Right ventricle myocardium superior (tissue), 1 donor: ENCODE measurements at regions not wholly inside any gene's neighbourhood (a gene's known extent, or its start where the extent isn't known, plus 50 kb on each side); places are given as distances from the start of the nearest gene placed in this dataset.
"Not testable (repeated sequence)": the region's sequence is repeated elsewhere in the genome, so short reads cannot be mapped to it uniquely, and the experiment has no call there.

ENCODE experiments used
- ATAC-seq: fragments of 200-7000 bp; cut with Tn5 transposase; one replicate; pipeline ENCODE4 v1.9.1; 2020; ENCODE audit warnings: mild to moderate bottlenecking; ENCODE audit not compliant: poor library complexity
- DNase-seq: peaks from one replicate; pipeline ENCODE4 v3.0.0-alpha.2; 2020
- intact Hi-C: fragments of 100-400 bp; cut with DNase I; formaldehyde crosslinking; loops from one replicate; pipeline ENCODE4 v1.11.2; 2022
- donor health status: DM: no; HTN: yes; CAD: no; lungs with severe emphysema.

GRCh38 chr6:68575765-68576439 is 59.2 kb upstream of the ADGRB3 start:
- intact Hi-C loops, result no loop called here
- DNase-seq, result no peak
- no peak for ATAC-seq

GRCh38 chr6:68572975-68573374 is 62.1 kb upstream of the ADGRB3 start:
- no peak for ATAC-seq
- DNase-seq, result no peak
- intact Hi-C loops, result no loop called here

- intact Hi-C loops, result no loop called here
- DNase-seq (no peak), ATAC-seq (no peak)
These were observed 62.6 kb upstream of the ADGRB3 start for GRCh38 chr6:68572525-68572924.

- DNase-seq, result no peak
- no peak for ATAC-seq
- intact Hi-C loops, result no loop called here
These were observed 75.4 kb upstream of the ADGRB3 start for GRCh38 chr6:68559716-68560115.

DNA sequence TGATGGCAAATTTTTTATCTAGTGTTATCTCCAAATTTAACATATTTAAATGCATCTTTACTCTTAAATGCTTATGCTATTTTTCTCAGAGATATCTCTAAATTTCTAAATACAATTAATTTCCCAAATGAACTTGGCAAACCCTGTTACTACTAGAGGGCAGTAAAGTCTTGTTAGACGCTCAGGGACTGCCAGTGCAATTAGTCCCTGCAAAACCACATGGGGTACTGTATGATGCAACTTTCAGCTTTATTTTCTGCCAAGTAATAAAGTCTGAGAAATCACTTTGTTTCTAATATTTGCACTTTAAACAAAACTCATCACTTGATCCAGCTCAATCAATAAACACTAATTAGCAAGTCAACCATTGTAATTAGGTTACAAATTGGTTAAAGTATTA is 76.0 kb upstream of the ADGRB3 start:
- intact Hi-C loops, result no loop called here
- ATAC-seq (no peak), DNase-seq (no peak)

DNA sequence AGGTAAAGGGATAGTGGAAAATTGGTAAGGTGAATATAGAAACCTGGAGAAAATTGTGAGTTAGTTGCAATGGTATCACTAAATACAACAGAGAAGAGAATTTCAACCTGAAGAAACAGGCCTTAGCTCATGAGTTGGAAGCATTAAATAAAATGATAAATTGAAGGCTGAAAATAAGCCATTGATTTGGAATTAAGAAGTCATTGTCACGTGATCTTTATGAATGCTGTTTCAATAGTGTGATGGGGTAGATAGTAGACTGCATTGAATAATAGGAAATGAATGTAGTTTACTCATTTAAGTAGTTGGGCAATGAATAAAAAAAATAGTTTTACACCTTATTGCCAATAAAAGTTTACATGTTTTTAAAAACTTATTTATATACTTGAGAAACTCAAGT is 88.5 kb upstream of the ADGRB3 start:
- intact Hi-C loops, result no loop called here
- DNase-seq, result no peak
- no peak for ATAC-seq

DNA sequence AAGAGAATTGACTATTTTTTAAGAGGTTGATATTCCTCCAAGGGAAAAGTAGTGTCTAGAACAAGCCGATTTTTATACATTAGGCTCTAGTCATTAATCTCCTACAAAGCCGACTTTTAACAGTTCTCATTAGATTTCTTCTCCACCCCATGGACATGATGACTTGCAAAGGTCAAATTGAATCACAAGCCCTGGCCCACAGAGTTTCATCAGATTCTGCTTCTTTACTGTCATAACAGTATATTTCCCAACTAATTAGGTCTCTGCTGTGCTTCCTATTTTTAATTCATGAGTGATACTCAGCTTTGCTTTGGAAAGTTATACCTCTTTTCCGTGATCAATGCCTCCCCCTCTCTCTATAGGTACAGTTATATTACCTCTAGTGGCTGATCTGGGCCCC is 90.6 kb upstream of the ADGRB3 start:
- ATAC-seq (no peak), DNase-seq (no peak)
- intact Hi-C loops, result no loop called here

GRCh38 chr6:68533339-68533795 is 101.7 kb upstream of the ADGRB3 start:
- ATAC-seq (no peak), DNase-seq (no peak)
- intact Hi-C loops, result no loop called here

- intact Hi-C loops, result no loop called here
- DNase-seq, result no peak
- no peak for ATAC-seq
These were observed 107.4 kb upstream of the ADGRB3 start for GRCh38 chr6:68527691-68528090.

DNA sequence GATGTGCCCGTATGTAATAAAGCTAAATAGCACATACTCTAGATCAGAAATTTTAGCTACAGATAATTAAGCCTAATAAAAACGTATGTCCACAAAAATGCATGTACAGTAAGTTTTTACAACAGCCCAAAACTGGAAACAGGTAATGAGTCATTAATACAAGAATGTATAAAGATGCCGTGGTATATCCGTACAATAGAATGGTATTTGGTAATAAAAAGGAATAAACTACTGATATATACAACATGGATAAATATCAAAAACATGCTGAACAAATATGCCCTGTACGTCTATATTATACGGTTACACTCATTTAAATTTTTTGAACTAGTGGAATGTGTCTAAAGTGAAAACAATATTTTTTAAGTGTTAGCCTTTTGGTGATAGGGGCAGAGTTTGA is 128.2 kb upstream of the ADGRB3 start:
- no peak for ATAC-seq
- DNase-seq, result no peak
- intact Hi-C loops, result no loop called here

GRCh38 chr6:68502946-68503345 is 132.1 kb upstream of the ADGRB3 start:
- intact Hi-C loops, result no loop called here
- ATAC-seq (no peak), DNase-seq (no peak)

DNA sequence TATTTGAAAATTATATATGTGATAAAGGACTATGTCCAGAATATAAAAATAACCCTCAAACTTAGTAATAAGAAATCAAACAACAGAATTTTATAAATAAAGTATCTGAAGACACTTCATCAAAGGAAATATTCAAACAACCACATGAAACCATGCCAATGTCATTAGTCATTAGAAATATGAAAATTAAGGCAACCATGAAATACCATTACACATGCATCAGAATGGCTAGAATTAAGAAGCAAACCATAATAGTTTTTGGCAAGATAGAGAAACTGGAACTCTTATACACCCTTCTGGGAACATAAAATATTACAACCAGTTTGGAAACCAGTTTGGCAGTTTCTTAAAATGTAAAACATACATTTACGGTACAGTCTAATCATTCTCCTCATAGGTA is 137.2 kb upstream of the ADGRB3 start:
- intact Hi-C loops, result no loop called here

GRCh38 chr6:68494880-68495279 is 140.2 kb upstream of the ADGRB3 start:
- DNase-seq, intact Hi-C loops, ATAC-seq: not testable (repeated sequence)

More for the DNA sequence above, 137.2 kb upstream of the ADGRB3 start:
- ATAC-seq, result no peak
- DNase-seq, result no peak

- intact Hi-C loops, result no loop called here
- no peak for DNase-seq
- ATAC-seq, result no peak
These were observed 158.5 kb upstream of the ADGRB3 start for GRCh38 chr6:68476611-68477010.

DNA sequence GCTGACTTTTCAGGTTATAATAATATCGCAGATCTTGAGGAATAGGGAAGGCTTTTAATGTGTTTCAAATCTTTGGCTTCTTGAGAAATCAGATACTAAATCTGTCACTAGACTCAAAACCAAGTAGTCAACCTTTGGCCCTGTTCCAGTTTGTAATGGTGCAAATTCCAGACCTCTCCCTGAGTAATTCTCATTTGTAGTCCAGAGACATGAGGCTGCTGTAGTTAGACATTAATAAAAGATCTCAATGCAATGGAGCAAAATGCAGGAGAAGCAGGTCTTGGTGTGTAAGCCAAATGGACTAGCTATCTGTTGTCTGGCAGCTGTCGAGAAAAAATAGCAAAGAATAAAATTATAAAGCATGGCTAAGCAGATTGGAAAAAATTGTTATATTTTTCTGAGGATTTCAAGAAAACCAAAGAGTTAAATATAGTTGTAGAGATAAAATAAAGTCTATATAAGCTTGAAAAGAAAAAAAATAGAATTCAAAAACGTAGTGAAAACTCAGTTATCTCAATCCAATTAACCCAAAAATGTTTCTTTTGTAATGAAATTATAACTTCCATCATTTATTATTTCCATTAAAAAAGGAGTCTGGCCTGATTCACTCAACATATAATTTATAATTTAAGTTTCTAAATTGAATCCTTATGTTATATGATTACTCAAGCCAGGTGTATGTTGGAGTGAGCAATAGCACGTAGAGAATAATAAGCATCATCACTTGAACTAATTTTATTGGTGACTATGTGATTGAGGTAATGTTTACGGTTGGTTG is 161.5 kb upstream of the ADGRB3 start:
- no peak for ATAC-seq
- DNase-seq, result no peak
- intact Hi-C loops, result no loop called here

DNA sequence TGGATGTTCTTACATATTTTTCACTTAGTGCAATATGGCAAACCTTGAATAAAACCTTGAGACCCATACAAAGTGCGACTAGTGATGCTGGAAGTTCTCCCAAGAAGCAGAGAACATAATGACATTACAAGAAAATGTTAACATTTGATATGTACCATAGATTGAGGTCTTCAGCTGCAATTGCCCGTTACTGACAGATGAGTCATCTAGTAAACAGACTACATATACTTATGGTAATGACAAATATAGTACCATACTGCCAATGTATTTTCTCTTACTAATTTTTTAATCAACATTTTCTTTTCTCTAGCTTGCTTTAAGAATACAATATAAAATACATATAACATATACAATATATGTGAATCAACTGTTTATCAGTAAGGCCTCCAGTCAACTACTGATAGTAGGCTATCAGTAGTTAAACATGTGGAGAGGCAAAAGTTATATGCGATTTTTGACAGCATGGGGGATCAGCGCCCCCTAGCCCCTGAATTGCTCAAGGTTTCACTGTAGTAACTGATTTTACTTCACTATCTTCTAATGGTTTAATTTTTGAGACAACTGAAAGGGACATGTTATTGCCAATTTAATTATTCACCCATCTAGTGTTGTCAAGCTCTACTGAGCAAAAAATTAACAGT is 166.7 kb upstream of the ADGRB3 start:
- intact Hi-C loops, result no loop called here
- ATAC-seq (no peak), DNase-seq (no peak)

DNA sequence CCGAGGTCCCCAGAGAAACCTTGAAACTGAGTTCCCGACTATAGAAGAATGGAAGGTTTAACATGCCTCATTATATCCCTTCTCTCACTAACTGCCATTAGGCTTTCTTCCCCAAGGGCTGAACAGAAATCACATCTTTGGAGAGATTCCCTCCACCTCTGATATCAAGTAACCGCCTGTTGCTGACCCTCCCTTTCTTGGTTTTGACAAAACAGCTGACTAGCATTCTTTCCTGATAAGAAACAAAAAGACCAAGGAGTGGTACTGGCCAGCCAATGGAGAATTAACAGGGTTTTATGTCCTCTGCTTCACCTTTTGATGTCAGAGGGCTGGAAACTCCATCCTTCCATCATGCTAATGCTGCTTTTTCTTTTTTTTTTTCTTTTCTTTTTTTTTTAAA is 176.6 kb upstream of the ADGRB3 start:
- DNase-seq (no peak), ATAC-seq (no peak)
- intact Hi-C loops, result no loop called here

DNA sequence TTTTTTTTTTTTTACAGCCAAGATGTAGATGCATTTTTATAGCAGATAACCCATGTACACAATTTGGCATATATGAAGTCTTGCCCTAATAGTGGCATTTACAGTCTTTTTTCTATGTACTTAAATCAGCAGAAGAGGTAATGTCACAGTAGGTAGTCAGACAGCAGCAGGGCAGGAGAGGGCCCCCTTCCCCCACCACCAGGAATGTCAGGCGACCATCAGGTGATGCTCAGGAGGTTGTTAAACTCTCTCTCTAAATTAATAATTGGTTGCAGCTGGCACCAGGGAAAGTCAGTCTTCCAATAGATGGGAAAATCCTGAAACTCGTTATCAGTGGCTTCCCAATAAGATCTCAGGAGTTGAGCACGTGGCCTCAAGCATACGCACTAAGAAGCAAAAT is 188.0 kb upstream of the ADGRB3 start:
- intact Hi-C loops, result no loop called here
- DNase-seq, result no peak
- no peak for ATAC-seq

GRCh38 chr6:68445926-68446325 is 189.2 kb upstream of the ADGRB3 start:
- DNase-seq (no peak), ATAC-seq (no peak)
- intact Hi-C loops, result no loop called here

- DNase-seq (no peak), ATAC-seq (no peak)
- intact Hi-C loops, result no loop called here
These were observed 191.4 kb upstream of the ADGRB3 start for GRCh38 chr6:68443704-68444103.
